ENCODE measurements at regions not wholly inside any gene's neighbourhood (a gene's known extent, or its start where the extent isn't known, plus 50 kb on each side); places are given as distances from the start of the nearest gene placed in this dataset.
"Not testable (repeated sequence)": the region's sequence is repeated elsewhere in the genome, so short reads cannot be mapped to it uniquely, and the experiment has no call there.

- Mint-ChIP-seq H3K9me3 (peaks cover 0 to 23% (median 3%) of the 10 kb centered on the region in 9 donors), H3K4me3 (no peak overlapping the region), H3K27me3 (no peaks in the 10 kb centered on the region), H3K27ac (no peak overlapping the region), H3K4me1 (no peaks in the 10 kb centered on the region), H3K36me3 (no peaks in the 10 kb centered on the region)
- ATAC-seq (no peak), DNase-seq (no peak)
- POLR2A ChIA-PET: no interaction called here
Measured at GRCh38 chr14:45891417-45892080, 638.5 kb upstream of the MIS18BP1 start.

GRCh38 chr14:45888766-45889285 lies 635.8 kb upstream of the MIS18BP1 start:
- POLR2A ChIA-PET, H3K4me1 Mint-ChIP-seq, H3K27ac Mint-ChIP-seq, H3K27me3 Mint-ChIP-seq, ATAC-seq, DNase-seq, H3K4me3 Mint-ChIP-seq, H3K36me3 Mint-ChIP-seq: not testable (repeated sequence)
- peaks cover 0 to 23% (median 3%) of the 10 kb centered on the region in 9 donors for H3K9me3 Mint-ChIP-seq

GRCh38 chr14:45877981-45878380 lies 625.0 kb upstream of the MIS18BP1 start:
- no peak overlapping the region for H3K27ac Mint-ChIP-seq
- no peaks in the 10 kb centered on the region for H3K4me1 Mint-ChIP-seq

GRCh38 chr14:45868863-45869262 lies 615.9 kb upstream of the MIS18BP1 start:
- H3K27me3 Mint-ChIP-seq: no peaks in the 10 kb centered on the region
- peaks cover 7 to 38% (median 21%) of the 10 kb centered on the region in 9 donors for H3K9me3 Mint-ChIP-seq
- DNase-seq (no peak), ATAC-seq (no peak)
- no peaks in the 10 kb centered on the region for H3K4me1 Mint-ChIP-seq
- POLR2A ChIA-PET: no interaction called here
- peaks cover 0 to 13% (median 0%) of the 10 kb centered on the region in 3 donors for H3K36me3 Mint-ChIP-seq
- no peak overlapping the region for H3K27ac Mint-ChIP-seq
- H3K4me3 Mint-ChIP-seq: no peak overlapping the region

More at GRCh38 chr14:45877981-45878380, 625.0 kb upstream of the MIS18BP1 start:
- H3K9me3 Mint-ChIP-seq: peaks cover 0 to 15% (median 7%) of the 10 kb centered on the region in 9 donors
- no peaks in the 10 kb centered on the region for H3K36me3 Mint-ChIP-seq
- ATAC-seq (no peak), DNase-seq (no peak)
- no peaks in the 10 kb centered on the region for H3K27me3 Mint-ChIP-seq
- no peak overlapping the region for H3K4me3 Mint-ChIP-seq
- POLR2A ChIA-PET: no interaction called here

- POLR2A ChIA-PET: no interaction called here
- no peak overlapping the region for H3K4me3 Mint-ChIP-seq
- no peaks in the 10 kb centered on the region for H3K4me1 Mint-ChIP-seq
- H3K27ac Mint-ChIP-seq: no peak overlapping the region
- H3K27me3 Mint-ChIP-seq: no peaks in the 10 kb centered on the region
- ATAC-seq (no peak), DNase-seq (no peak)
- peaks cover 0 to 13% (median 0%) of the 10 kb centered on the region in 3 donors for H3K36me3 Mint-ChIP-seq
- peaks cover 7 to 38% (median 22%) of the 10 kb centered on the region in 9 donors for H3K9me3 Mint-ChIP-seq
Measured at GRCh38 chr14:45868377-45868776, 615.4 kb upstream of the MIS18BP1 start.

- H3K27ac Mint-ChIP-seq: no peak overlapping the region
- no peaks in the 10 kb centered on the region for H3K27me3 Mint-ChIP-seq
- H3K4me1 Mint-ChIP-seq: no peaks in the 10 kb centered on the region
- ATAC-seq: no peak
- H3K9me3 Mint-ChIP-seq: peaks cover 7 to 30% (median 22%) of the 10 kb centered on the region in 9 donors
- POLR2A ChIA-PET: no interaction called here
- peaks cover 0 to 12% (median 0%) of the 10 kb centered on the region in 3 donors for H3K36me3 Mint-ChIP-seq
- no peak overlapping the region for H3K4me3 Mint-ChIP-seq
- no peak for DNase-seq
Measured at GRCh38 chr14:45867046-45867894, 614.3 kb upstream of the MIS18BP1 start.

GRCh38 chr14:45838597-45838996 lies 585.6 kb upstream of the MIS18BP1 start:
- H3K4me1 Mint-ChIP-seq: no peaks in the 10 kb centered on the region
- H3K36me3 Mint-ChIP-seq: peaks cover 0 to 4% (median 0%) of the 10 kb centered on the region in 3 donors
- no peak overlapping the region for H3K27ac Mint-ChIP-seq
- ATAC-seq (no peak), DNase-seq (no peak)
- no peaks in the 10 kb centered on the region for H3K27me3 Mint-ChIP-seq
- peaks cover 0 to 16% (median 5%) of the 10 kb centered on the region in 9 donors for H3K9me3 Mint-ChIP-seq
- H3K4me3 Mint-ChIP-seq: no peak overlapping the region
- POLR2A ChIA-PET: no interaction called here

- no peak for ATAC-seq
- no peaks in the 10 kb centered on the region for H3K36me3 Mint-ChIP-seq
- peaks cover 0 to 25% (median 2%) of the 10 kb centered on the region in 9 donors for H3K9me3 Mint-ChIP-seq
- H3K4me1 Mint-ChIP-seq: no peaks in the 10 kb centered on the region
- H3K4me3 Mint-ChIP-seq: no peak overlapping the region
- POLR2A ChIA-PET: no interaction called here
- H3K27ac Mint-ChIP-seq: no peak overlapping the region
- H3K27me3 Mint-ChIP-seq: no peaks in the 10 kb centered on the region
- DNase-seq: no peak
Measured at GRCh38 chr14:45819107-45819506, 566.1 kb upstream of the MIS18BP1 start.

GRCh38 chr14:45811155-45811554 lies 558.2 kb upstream of the MIS18BP1 start:
- POLR2A ChIA-PET: no interaction called here
- H3K4me1 Mint-ChIP-seq: no peaks in the 10 kb centered on the region
- H3K4me3 Mint-ChIP-seq: no peak overlapping the region
- no peaks in the 10 kb centered on the region for H3K36me3 Mint-ChIP-seq
- H3K27ac Mint-ChIP-seq: no peak overlapping the region
- no peaks in the 10 kb centered on the region for H3K27me3 Mint-ChIP-seq
- ATAC-seq (no peak), DNase-seq (no peak)
- peaks cover 0 to 8% (median 4%) of the 10 kb centered on the region in 9 donors for H3K9me3 Mint-ChIP-seq

GRCh38 chr14:45810152-45810872 lies 557.3 kb upstream of the MIS18BP1 start:
- no peaks in the 10 kb centered on the region for H3K36me3 Mint-ChIP-seq
- no peaks in the 10 kb centered on the region for H3K4me1 Mint-ChIP-seq
- H3K27me3 Mint-ChIP-seq: no peaks in the 10 kb centered on the region
- H3K4me3 Mint-ChIP-seq: no peak overlapping the region
- peaks cover 0 to 8% (median 0%) of the 10 kb centered on the region in 9 donors for H3K9me3 Mint-ChIP-seq
- ATAC-seq: no peak
- POLR2A ChIA-PET: no interaction called here
- no peak overlapping the region for H3K27ac Mint-ChIP-seq
- DNase-seq: no peak

GRCh38 chr14:45807178-45807899 lies 554.3 kb upstream of the MIS18BP1 start:
- H3K4me1 Mint-ChIP-seq: no peaks in the 10 kb centered on the region
- no peaks in the 10 kb centered on the region for H3K27me3 Mint-ChIP-seq
- H3K4me3 Mint-ChIP-seq: no peak overlapping the region
- H3K9me3 Mint-ChIP-seq: peaks cover 0 to 9% (median 0%) of the 10 kb centered on the region in 9 donors
- POLR2A ChIA-PET: no interaction called here
- DNase-seq (no peak), ATAC-seq (no peak)
- no peak overlapping the region for H3K27ac Mint-ChIP-seq
- no peaks in the 10 kb centered on the region for H3K36me3 Mint-ChIP-seq

GRCh38 chr14:45799511-45799910 lies 546.5 kb upstream of the MIS18BP1 start:
- no peaks in the 10 kb centered on the region for H3K27me3 Mint-ChIP-seq
- POLR2A ChIA-PET: no interaction called here
- no peak overlapping the region for H3K27ac Mint-ChIP-seq
- no peak for DNase-seq
- no peaks in the 10 kb centered on the region for H3K4me1 Mint-ChIP-seq
- H3K36me3 Mint-ChIP-seq: no peaks in the 10 kb centered on the region
- H3K9me3 Mint-ChIP-seq: peaks cover 0 to 15% (median 4%) of the 10 kb centered on the region in 9 donors
- no peak overlapping the region for H3K4me3 Mint-ChIP-seq
- ATAC-seq: no peak
